OCI-LY3 (cell line): ENCODE measurements at regions not wholly inside any gene's neighbourhood (a gene's known extent, or its start where the extent isn't known, plus 50 kb on each side); places are given as distances from the start of the nearest gene placed in this dataset.

ENCODE experiments used
- CTCF ChIP-seq: fragments of 200-600, 300-600 bp; sonication (generic); IDR thresholded peaks from 2 replicates; pipeline ENCODE4 v1.5.1; 2014; ENCODE audit warnings: antibody characterized with exemption, low read length, low read depth
- EZH2phosphoT487 ChIP-seq: fragments of 200-600 bp; shearing (Covaris generic); IDR thresholded peaks from 2 replicates; pipeline ENCODE4 v1.6.1; 2018; ENCODE audit warnings: antibody characterized with exemption, mixed run types, low read depth

- TF ChIP-seq EZH2phosphoT487 (no peak), CTCF (no peak)
Measured at GRCh38 chr3:176208283-176208682, 989.0 kb downstream of the TBL1XR1 start.
